DLD1 (cell line): ENCODE measurements at regions not wholly inside any gene's neighbourhood (a gene's known extent, or its start where the extent isn't known, plus 50 kb on each side); places are given as distances from the start of the nearest gene placed in this dataset.

Experiments
- in situ Hi-C: cut with HindIII; loops from 2 replicates; pipeline ENCODE4 v1.10.0; 2017; ENCODE audit warnings: low sequenced_read_pairs

DNA sequence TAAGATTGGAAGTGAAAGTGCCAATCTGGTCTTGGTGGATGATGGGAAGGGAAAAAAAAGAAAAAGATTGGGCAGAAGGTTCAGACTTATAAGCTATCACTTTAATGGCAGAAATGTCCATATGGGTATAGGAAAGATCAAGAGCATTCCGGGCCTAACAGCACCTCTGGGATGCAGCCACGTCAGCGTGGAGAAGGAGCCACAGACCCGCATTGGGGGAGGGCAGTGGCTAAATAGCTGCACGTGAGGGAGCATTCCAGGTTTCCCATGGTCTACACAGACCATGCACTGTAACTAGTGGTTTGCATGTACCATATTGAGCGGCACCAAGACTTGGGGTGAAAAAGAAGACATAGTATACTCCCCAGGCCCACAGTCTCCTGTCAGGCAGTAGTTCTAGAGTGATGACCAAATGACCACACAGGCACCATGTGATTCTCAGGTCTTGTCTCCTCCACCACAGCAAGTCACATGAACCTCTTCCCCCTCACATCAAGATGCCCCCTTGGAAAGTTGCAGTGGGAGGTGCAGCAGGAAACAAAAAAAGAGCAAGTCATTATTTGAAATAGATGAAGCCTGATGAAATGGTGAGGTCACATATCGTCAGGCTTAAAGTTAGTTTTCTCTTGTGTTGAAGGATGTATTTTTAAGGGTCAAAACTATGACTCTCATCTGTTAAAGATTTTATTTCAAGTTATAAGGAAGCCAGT is 94.4 kb upstream of the TNFAIP3 start:
- in situ Hi-C loops = no loop called here

DNA sequence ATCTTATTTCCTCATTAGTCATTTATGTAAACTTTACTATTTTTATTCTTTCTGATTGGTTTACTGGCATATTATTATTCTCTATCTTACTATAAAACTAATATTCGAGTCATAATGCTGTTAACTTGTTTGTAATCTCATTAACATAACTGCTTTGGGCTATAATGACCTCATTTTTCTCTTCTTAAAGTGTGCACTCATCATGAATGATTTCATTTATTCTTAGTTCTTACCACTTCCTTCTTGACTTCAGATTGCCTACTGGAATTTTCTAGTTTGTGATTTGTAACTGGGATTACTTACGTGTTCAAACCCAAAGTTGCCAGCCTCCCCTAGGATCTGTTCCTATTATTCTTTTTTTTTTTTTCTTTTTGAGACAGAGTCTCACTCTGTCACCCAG is 91.8 kb upstream of the TNFAIP3 start:
- in situ Hi-C loops = no loop called here

GRCh38 chr6:137775720-137776119 is 91.3 kb upstream of the TNFAIP3 start:
- in situ Hi-C loops = no loop called here

GRCh38 chr6:137776256-137776655 is 90.8 kb upstream of the TNFAIP3 start:
- in situ Hi-C loops = no loop called here

- in situ Hi-C loops = no loop called here
These were observed 90.0 kb upstream of the TNFAIP3 start for GRCh38 chr6:137776786-137777686.

DNA sequence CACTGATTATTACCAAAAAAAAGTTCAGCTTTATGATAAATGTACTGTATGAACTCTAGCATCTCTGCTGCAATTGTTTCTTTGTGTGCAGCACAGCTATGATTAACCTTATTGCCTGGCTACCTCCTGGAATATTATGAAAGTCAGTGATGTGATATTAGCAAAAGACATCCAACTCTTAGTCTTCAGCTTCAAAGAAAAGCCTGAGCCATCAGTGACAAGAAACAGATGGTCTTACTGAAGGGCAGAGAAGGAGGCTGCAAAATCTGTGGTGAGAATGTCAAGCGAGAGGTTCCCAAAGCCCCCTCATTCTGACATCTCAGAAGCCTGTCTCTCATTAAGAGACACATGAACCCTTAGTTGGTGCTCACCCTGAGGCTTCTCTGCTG is 89.4 kb upstream of the TNFAIP3 start:
- in situ Hi-C loops = no loop called here

GRCh38 chr6:137779982-137780381 is 87.1 kb upstream of the TNFAIP3 start:
- in situ Hi-C loops = no loop called here

- in situ Hi-C loops = no loop called here
These were observed 86.5 kb upstream of the TNFAIP3 start for GRCh38 chr6:137780447-137781034.

DNA sequence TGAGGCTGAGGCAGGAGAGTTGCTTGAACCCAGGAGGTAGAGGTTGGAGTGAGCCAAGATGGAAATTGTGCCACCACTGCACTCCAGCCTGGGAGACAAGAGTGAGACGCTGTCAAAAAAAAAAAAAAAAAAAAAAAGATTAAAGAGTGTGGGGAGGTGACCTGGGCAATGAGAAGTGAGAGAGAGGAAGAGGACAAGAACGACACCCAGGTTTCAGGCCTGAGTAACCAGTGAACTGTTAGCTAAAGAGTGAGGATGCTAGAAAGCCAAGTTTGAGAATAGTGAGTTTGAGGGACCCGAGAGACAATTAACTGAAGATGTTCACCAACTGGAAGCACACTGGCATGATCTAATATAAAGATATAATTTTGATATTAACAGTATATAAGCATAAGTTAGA is 85.4 kb upstream of the TNFAIP3 start:
- in situ Hi-C loops = no loop called here

DNA sequence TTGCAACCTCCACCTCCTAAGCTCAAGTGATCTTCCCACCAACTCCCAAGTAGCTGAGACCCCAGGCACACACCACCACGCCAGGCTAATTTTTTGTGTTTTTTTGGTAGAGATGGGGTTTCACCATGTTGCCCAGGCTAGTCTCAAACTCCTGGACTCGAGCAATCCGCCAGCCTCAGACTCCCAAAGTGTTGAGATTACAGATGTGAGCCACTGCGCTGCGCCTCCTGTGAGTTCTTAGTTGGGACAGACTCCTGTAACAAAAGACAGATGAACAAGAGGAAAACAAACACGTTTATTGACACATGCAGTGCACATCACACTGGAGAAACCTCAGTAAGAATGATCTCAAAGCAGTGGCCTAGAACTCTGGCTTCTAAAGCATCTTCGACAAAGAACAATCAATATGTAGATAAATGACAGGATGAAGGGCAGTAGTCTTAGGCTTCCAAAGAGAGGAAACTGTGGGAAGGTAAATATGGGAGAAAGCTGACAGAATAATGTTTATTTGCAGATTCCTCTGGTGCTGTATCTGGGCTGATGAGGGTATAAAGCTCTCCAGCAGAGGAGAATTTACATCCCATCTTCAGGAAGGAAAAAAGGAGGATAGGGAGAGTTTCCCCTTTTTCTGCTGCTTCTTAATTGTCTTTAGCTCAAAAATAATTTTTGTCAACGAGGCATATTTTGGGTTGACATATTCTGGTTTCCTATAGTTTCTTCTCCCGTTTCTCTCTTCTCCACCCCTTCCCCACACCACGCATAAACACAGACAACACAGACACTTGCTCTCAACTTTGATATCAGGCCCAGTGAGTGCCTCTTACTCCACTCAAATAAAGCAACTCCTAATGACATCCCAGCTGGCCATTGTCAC is 84.7 kb upstream of the TNFAIP3 start:
- in situ Hi-C loops = no loop called here

GRCh38 chr6:137783710-137784109 is 83.3 kb upstream of the TNFAIP3 start:
- in situ Hi-C loops = no loop called here

- in situ Hi-C loops = no loop called here
These were observed 82.5 kb upstream of the TNFAIP3 start for GRCh38 chr6:137784583-137784982.

GRCh38 chr6:137787016-137787415 is 80.0 kb upstream of the TNFAIP3 start:
- in situ Hi-C loops = no loop called here

- in situ Hi-C loops = no loop called here
These were observed 78.8 kb upstream of the TNFAIP3 start for GRCh38 chr6:137788248-137788647.

GRCh38 chr6:137791281-137792159 is 75.5 kb upstream of the TNFAIP3 start:
- in situ Hi-C loops = no loop called here

GRCh38 chr6:137792160-137793033 is 74.7 kb upstream of the TNFAIP3 start:
- in situ Hi-C loops = no loop called here

- in situ Hi-C loops = no loop called here
These were observed 73.1 kb upstream of the TNFAIP3 start for GRCh38 chr6:137793805-137794515.

- in situ Hi-C loops = no loop called here
These were observed 72.4 kb upstream of the TNFAIP3 start for GRCh38 chr6:137794516-137795201.
